SK-N-SH (cell line): ENCODE measurements at regions not wholly inside any gene's neighbourhood (a gene's known extent, or its start where the extent isn't known, plus 50 kb on each side); places are given as distances from the start of the nearest gene placed in this dataset.

Source experiments
- CTCF ChIA-PET: fragments of 300-600, 350-600 bp; formaldehyde crosslinking; extraction: SDS; loops from one replicate; lab custom pipeline; 2021; lab: Yijun Ruan, JAX
- POLR2A ChIA-PET: fragments of 350-600 bp; sonication (Branson Sonifier 250); formaldehyde crosslinking; extraction: SDS; loops from one replicate; lab custom pipeline; 2020; ENCODE audit warnings: antibody characterized with exemption, inconsistent platforms; lab: Yijun Ruan, JAX
- DNase-seq: peaks from one replicate; pipeline ENCODE4 v3.0.0; 2012
- H2AFZ ChIP-seq: fragments of 200-600 bp; sonication (generic); 2 replicates; pipeline ENCODE4 v1.8.1; 2016; ENCODE audit warnings: antibody characterized with exemption, mild to moderate bottlenecking, low read depth
- H3F3A ChIP-seq: fragments of 200-600 bp; sonication (generic); replicated peaks from 2 replicates; pipeline ENCODE3; 2016; ENCODE audit warnings: antibody characterized with exemption, mild to moderate bottlenecking; ENCODE audit not compliant: insufficient read depth
- H3K27ac ChIP-seq, 2 experiments: fragments of 200-500 bp in 1 of 2; fragments of 200-600 bp in 1 of 2; sonication (Bioruptor generic) in 1 of 2; sonication (generic), shearing (Covaris generic) in 1 of 2; 2 replicates each; pipeline versions ENCODE4 v1.5.1 to v1.6.1; 2014 to 2016; ENCODE audit warnings: low read depth in 2 of 2, inconsistent platforms in 1 of 2, low read length in 1 of 2, mild to moderate bottlenecking in 1 of 2, mixed read lengths in 1 of 2
- H3K27me3 ChIP-seq: fragments of 200-600 bp; sonication (generic), shearing (Covaris generic); 2 replicates; pipeline ENCODE4 v1.6.1; 2016; ENCODE audit warnings: mixed run types; ENCODE audit not compliant: insufficient read depth
- H3K36me3 ChIP-seq, 2 experiments: fragments of 200-500 bp in 1 of 2; fragments of 200-600 bp in 1 of 2; sonication (Bioruptor generic) in 1 of 2; sonication (generic) in 1 of 2; replicated peaks in 1 of 2; 2 replicates each; pipeline versions ENCODE3 to v1.5.1; 2014 to 2016; ENCODE audit warnings: low read length in 1 of 2, mild to moderate bottlenecking in 1 of 2; ENCODE audit not compliant: insufficient read depth in 2 of 2, control insufficient read depth in 1 of 2
- H3K4me1 ChIP-seq, 2 experiments: fragments of 200-500 bp in 1 of 2; fragments of 200-600 bp in 1 of 2; sonication (Bioruptor generic) in 1 of 2; sonication (generic), shearing (Covaris generic) in 1 of 2; 2 replicates each; pipeline versions ENCODE4 v1.5.1 to v1.6.1; 2014 to 2016; ENCODE audit warnings: low read depth in 1 of 2, low read length in 1 of 2, mixed run types in 1 of 2; ENCODE audit not compliant: insufficient read depth in 2 of 2, control insufficient read depth in 1 of 2
- H3K4me2 ChIP-seq: fragments of 200-600 bp; sonication (generic), shearing (Covaris generic); 2 replicates; pipeline ENCODE4 v1.6.1; 2017; ENCODE audit warnings: mixed run types
- H3K4me3 ChIP-seq, 2 experiments: fragments of 200-500 bp in 1 of 2; fragments of 200-600 bp in 1 of 2; sonication (Bioruptor generic) in 1 of 2; sonication (generic), shearing (Covaris generic) in 1 of 2; 2 replicates each; pipeline versions ENCODE4 v1.5.1 to v1.8.1; 2014 to 2016; ENCODE audit warnings: low read depth in 2 of 2, inconsistent platforms in 1 of 2, low read length in 1 of 2, mild to moderate bottlenecking in 1 of 2, mixed read lengths in 1 of 2, moderate library complexity in 1 of 2
- H3K79me2 ChIP-seq: fragments of 200-600 bp; sonication (generic); 2 replicates; pipeline ENCODE4 v1.8.1; 2017; ENCODE audit warnings: mild to moderate bottlenecking; ENCODE audit not compliant: insufficient read depth
- H3K9ac ChIP-seq: fragments of 200-600 bp; sonication (generic); 2 replicates; pipeline ENCODE4 v1.6.1; 2017; ENCODE audit warnings: mixed run types
- H3K9me2 ChIP-seq: fragments of 200-600 bp; sonication (generic); 2 replicates; pipeline ENCODE4 v1.6.1; 2017; ENCODE audit warnings: mixed run types
- H3K9me3 ChIP-seq: fragments of 200-600 bp; sonication (generic); 2 replicates; pipeline ENCODE4 v1.6.1; 2017; ENCODE audit warnings: mixed run types, mild to moderate bottlenecking, moderate library complexity
- H4K20me1 ChIP-seq: fragments of 200-600 bp; sonication (generic); 2 replicates; pipeline ENCODE4 v1.6.1; 2017; ENCODE audit warnings: mild to moderate bottlenecking, mixed run types; ENCODE audit not compliant: insufficient read depth
- EZH2phosphoT487 ChIP-seq: fragments of 200-600 bp; sonication (generic); IDR thresholded peaks from 2 replicates; pipeline ENCODE4 v1.6.1; 2017; ENCODE audit warnings: low read depth, mixed run types, mild to moderate bottlenecking, antibody characterized with exemption, moderate library complexity, borderline replicate concordance
- GATA2 ChIP-seq: sonication (generic); formaldehyde crosslinking; IDR thresholded peaks from 2 replicates; pipeline ENCODE4 v1.5.0; 2020; ENCODE audit warnings: mild to moderate bottlenecking, missing genetic modification reagents
- MXI1 ChIP-seq: IDR thresholded peaks from 2 replicates; pipeline ENCODE4 v1.6.1; 2012; ENCODE audit warnings: mild to moderate bottlenecking, low read depth, low read length, improper control_type of control experiment
- NFIC ChIP-seq: IDR thresholded peaks from 2 replicates; pipeline ENCODE4 v1.4.0; 2012; ENCODE audit warnings: borderline replicate concordance
- RCOR1 ChIP-seq: fragments of 150-350 bp; IDR thresholded peaks from 2 replicates; pipeline ENCODE4 v1.6.1; 2017; ENCODE audit warnings: antibody characterized with exemption, low read length
- TAF1 ChIP-seq: IDR thresholded peaks from 2 replicates; pipeline ENCODE4 v1.6.1; 2012; ENCODE audit warnings: low read depth, mild to moderate bottlenecking, low read length, moderate library complexity, borderline replicate concordance
- WGBS: methylation state at CpG from one replicate; pipeline ENCODE4 v1.1.6; 2017; ENCODE audit warnings: low lambda C conversion rate; 5-methylcytosine and 5-hydroxymethylcytosine counted together
- TF ChIP-seq, protein P1 (sequence below): IDR thresholded peaks from 2 replicates; pipeline ENCODE4; 2012
- TF ChIP-seq, protein P2 (sequence below): fragments of 150-350 bp; IDR thresholded peaks from 2 replicates; pipeline ENCODE4 v1.6.1; 2017; ENCODE audit warnings: antibody characterized with exemption, low read length, low read depth, borderline replicate concordance
- TF ChIP-seq, protein P3 (sequence below): fragments of 200-600 bp; sonication (generic); IDR thresholded peaks from 2 replicates; pipeline ENCODE4 v1.6.1; 2017; ENCODE audit warnings: antibody characterized with exemption, mild to moderate bottlenecking, moderate library complexity
- TF ChIP-seq, protein P4 (sequence below): fragments of 150-350 bp; IDR thresholded peaks from 2 replicates; pipeline ENCODE4 v1.6.1; 2016; ENCODE audit warnings: mild to moderate bottlenecking, low read depth, low read length

DNA sequence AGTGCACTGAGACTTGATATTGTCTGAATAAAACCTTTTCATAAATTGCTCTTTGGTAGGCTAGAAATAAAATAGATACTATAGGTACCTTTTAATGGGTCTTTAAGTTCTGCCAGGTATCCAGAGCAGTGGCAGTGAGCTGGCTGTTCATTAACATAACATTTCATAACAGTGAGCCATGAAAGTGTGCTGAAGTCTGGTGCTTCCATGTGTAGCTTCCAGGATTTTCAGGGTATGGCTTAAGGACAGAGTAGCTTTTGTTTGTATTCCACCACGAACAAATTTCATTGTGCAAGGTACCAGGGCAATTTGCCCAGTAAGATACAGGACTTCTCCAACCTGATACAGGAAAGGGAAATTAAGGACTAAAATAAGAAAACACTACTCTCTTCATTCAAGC, 124.7 kb upstream of the NANOGP8 start:
- ChIA-PET POLR2A (no interaction called here), CTCF (interaction anchor here (0.6 kb wide), 1 partner anchor 16 kb away, joined by 3 read pairs; no protein-coding TSS in a partner anchor)
- Histone ChIP-seq H3F3A (no peaks in the 10 kb centered on the region), H3K4me3 (no peak overlapping the region), H3K36me3 (no peaks in the 10 kb centered on the region)
- TF ChIP-seq, protein P1, sequence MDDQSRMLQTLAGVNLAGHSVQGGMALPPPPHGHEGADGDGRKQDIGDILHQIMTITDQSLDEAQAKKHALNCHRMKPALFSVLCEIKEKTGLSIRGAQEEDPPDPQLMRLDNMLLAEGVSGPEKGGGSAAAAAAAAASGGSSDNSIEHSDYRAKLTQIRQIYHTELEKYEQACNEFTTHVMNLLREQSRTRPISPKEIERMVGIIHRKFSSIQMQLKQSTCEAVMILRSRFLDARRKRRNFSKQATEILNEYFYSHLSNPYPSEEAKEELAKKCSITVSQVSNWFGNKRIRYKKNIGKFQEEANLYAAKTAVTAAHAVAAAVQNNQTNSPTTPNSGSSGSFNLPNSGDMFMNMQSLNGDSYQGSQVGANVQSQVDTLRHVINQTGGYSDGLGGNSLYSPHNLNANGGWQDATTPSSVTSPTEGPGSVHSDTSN: no peak
- no peak for TF ChIP-seq GATA2 (CRISPR knock-in tag)
- TF ChIP-seq RCOR1: no peak
- TF ChIP-seq, protein P2, sequence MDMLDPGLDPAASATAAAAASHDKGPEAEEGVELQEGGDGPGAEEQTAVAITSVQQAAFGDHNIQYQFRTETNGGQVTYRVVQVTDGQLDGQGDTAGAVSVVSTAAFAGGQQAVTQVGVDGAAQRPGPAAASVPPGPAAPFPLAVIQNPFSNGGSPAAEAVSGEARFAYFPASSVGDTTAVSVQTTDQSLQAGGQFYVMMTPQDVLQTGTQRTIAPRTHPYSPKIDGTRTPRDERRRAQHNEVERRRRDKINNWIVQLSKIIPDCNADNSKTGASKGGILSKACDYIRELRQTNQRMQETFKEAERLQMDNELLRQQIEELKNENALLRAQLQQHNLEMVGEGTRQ: no peak
- TF ChIP-seq NFIC: no peak
- TF ChIP-seq EZH2phosphoT487: no peak
- TF ChIP-seq TAF1: no peak
- TF ChIP-seq MXI1: no peak
- TF ChIP-seq, protein P3, sequence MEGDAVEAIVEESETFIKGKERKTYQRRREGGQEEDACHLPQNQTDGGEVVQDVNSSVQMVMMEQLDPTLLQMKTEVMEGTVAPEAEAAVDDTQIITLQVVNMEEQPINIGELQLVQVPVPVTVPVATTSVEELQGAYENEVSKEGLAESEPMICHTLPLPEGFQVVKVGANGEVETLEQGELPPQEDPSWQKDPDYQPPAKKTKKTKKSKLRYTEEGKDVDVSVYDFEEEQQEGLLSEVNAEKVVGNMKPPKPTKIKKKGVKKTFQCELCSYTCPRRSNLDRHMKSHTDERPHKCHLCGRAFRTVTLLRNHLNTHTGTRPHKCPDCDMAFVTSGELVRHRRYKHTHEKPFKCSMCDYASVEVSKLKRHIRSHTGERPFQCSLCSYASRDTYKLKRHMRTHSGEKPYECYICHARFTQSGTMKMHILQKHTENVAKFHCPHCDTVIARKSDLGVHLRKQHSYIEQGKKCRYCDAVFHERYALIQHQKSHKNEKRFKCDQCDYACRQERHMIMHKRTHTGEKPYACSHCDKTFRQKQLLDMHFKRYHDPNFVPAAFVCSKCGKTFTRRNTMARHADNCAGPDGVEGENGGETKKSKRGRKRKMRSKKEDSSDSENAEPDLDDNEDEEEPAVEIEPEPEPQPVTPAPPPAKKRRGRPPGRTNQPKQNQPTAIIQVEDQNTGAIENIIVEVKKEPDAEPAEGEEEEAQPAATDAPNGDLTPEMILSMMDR: no peak
- TF ChIP-seq, all 33 proteins: peak for 0
- no peaks in the 10 kb centered on the region for H3K9me2 ChIP-seq
- no peak overlapping the region for H2AFZ ChIP-seq
- no peak overlapping the region for H3K9ac ChIP-seq
- H3K79me2 ChIP-seq: no peaks in the 10 kb centered on the region
- no peak for DNase-seq
- no peak overlapping the region for H3K27ac ChIP-seq
- H3K4me2 ChIP-seq: no peak overlapping the region
- no peaks in the 10 kb centered on the region for H3K9me3 ChIP-seq
- no peaks in the 10 kb centered on the region for H4K20me1 ChIP-seq
- H3K27me3 ChIP-seq: no peaks in the 10 kb centered on the region
- 18% methylated on average over 1 of the region's 1 CpG for WGBS
- H3K4me1 ChIP-seq: peaks cover 0 to 3% of the 10 kb centered on the region in 2 experiments; a peak in 2 of 4 replicates

GRCh38 chr15:35208353-35208752, 123.3 kb upstream of the NANOGP8 start:
- WGBS: 59% methylated on average over 3 of the region's 3 CpGs
- H4K20me1 ChIP-seq: no peaks in the 10 kb centered on the region
- no peaks in the 10 kb centered on the region for H3K9me3 ChIP-seq
- no peaks in the 10 kb centered on the region for H3K27me3 ChIP-seq
- no peaks in the 10 kb centered on the region for H3K36me3 ChIP-seq
- no peak overlapping the region for H3K4me2 ChIP-seq
- ChIA-PET CTCF (interaction anchor here (1.9 kb wide), 1 partner anchor 11 kb away, joined by 6 read pairs; no protein-coding TSS in a partner anchor), POLR2A (no interaction called here)
- no peak overlapping the region for H3K4me3 ChIP-seq
- H3K9ac ChIP-seq: no peak overlapping the region
- DNase-seq: no peak
- no peaks in the 10 kb centered on the region for H3K79me2 ChIP-seq
- TF ChIP-seq, protein P4, sequence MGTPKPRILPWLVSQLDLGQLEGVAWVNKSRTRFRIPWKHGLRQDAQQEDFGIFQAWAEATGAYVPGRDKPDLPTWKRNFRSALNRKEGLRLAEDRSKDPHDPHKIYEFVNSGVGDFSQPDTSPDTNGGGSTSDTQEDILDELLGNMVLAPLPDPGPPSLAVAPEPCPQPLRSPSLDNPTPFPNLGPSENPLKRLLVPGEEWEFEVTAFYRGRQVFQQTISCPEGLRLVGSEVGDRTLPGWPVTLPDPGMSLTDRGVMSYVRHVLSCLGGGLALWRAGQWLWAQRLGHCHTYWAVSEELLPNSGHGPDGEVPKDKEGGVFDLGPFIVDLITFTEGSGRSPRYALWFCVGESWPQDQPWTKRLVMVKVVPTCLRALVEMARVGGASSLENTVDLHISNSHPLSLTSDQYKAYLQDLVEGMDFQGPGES: no peak
- H3K4me1 ChIP-seq: peaks cover 0 to 3% of the 10 kb centered on the region in 2 experiments; a peak in 2 of 4 replicates
- no peaks in the 10 kb centered on the region for H3K9me2 ChIP-seq
- no peaks in the 10 kb centered on the region for H3F3A ChIP-seq
- no peak overlapping the region for H3K27ac ChIP-seq
- H2AFZ ChIP-seq: no peak overlapping the region
